ENCODE measurements at regions not wholly inside any gene's neighbourhood (a gene's known extent, or its start where the extent isn't known, plus 50 kb on each side); places are given as distances from the start of the nearest gene placed in this dataset.

GRCh38 chr14:51307551-51307950 is 67.5 kb downstream of the TMX1 start:
- DNase-seq (ENCODE audit: low read depth), result no peak

- no peak for DNase-seq (ENCODE audit: low read depth)
Observed at GRCh38 chr14:51308866-51309265, 68.8 kb downstream of the TMX1 start.

- DNase-seq (ENCODE audit: low read depth), result peak; percentile 38
Observed at GRCh38 chr14:51310505-51310944, 70.5 kb downstream of the TMX1 start.

GRCh38 chr14:51314321-51315015 is 74.4 kb downstream of the TMX1 start:
- DNase-seq (ENCODE audit: low read depth), result no peak

GRCh38 chr14:51317373-51317772 is 77.3 kb downstream of the TMX1 start:
- no peak for DNase-seq (ENCODE audit: low read depth)

- no peak for DNase-seq (ENCODE audit: low read depth)
Observed at GRCh38 chr14:51318813-51319597, 79.0 kb downstream of the TMX1 start.

GRCh38 chr14:51321036-51321435 is 81.0 kb downstream of the TMX1 start:
- DNase-seq (ENCODE audit: low read depth), result no peak

GRCh38 chr14:51323492-51323891 is 83.4 kb downstream of the TMX1 start:
- DNase-seq (ENCODE audit: low read depth), result no peak

GRCh38 chr14:51327376-51327775 is 87.3 kb downstream of the TMX1 start:
- DNase-seq (ENCODE audit: low read depth), result no peak

- DNase-seq (ENCODE audit: low read depth), result peak; percentile 80
Observed at GRCh38 chr14:51328064-51328771, 88.2 kb downstream of the TMX1 start.

GRCh38 chr14:51328772-51329353 is 88.8 kb downstream of the TMX1 start:
- DNase-seq (ENCODE audit: low read depth), result no peak

- DNase-seq (ENCODE audit: low read depth), result peak; percentile 32
Observed at GRCh38 chr14:51331486-51332367, 91.7 kb downstream of the TMX1 start.

GRCh38 chr14:51333299-51333698 is 93.3 kb downstream of the TMX1 start:
- DNase-seq (ENCODE audit: low read depth), result no peak

GRCh38 chr14:51333901-51334521 is 94.0 kb downstream of the TMX1 start:
- no peak for DNase-seq (ENCODE audit: low read depth)

- no peak for DNase-seq (ENCODE audit: low read depth)
Observed at GRCh38 chr14:51334566-51334965, 94.5 kb downstream of the TMX1 start.

- DNase-seq (ENCODE audit: low read depth), result no peak
Observed at GRCh38 chr14:51335531-51335930, 95.5 kb downstream of the TMX1 start.

- no peak for DNase-seq (ENCODE audit: low read depth)
Observed at GRCh38 chr14:51335961-51336723, 96.1 kb downstream of the TMX1 start.

GRCh38 chr14:51336734-51337133 is 96.7 kb downstream of the TMX1 start:
- no peak for DNase-seq (ENCODE audit: low read depth)

- no peak for DNase-seq (ENCODE audit: low read depth)
Observed at GRCh38 chr14:51337520-51337919, 97.5 kb downstream of the TMX1 start.

GRCh38 chr14:51341338-51341737 is 101.3 kb downstream of the TMX1 start:
- DNase-seq (ENCODE audit: low read depth), result no peak
